ENCODE measurements at regions not wholly inside any gene's neighbourhood (a gene's known extent, or its start where the extent isn't known, plus 50 kb on each side); places are given as distances from the start of the nearest gene placed in this dataset.

DNA sequence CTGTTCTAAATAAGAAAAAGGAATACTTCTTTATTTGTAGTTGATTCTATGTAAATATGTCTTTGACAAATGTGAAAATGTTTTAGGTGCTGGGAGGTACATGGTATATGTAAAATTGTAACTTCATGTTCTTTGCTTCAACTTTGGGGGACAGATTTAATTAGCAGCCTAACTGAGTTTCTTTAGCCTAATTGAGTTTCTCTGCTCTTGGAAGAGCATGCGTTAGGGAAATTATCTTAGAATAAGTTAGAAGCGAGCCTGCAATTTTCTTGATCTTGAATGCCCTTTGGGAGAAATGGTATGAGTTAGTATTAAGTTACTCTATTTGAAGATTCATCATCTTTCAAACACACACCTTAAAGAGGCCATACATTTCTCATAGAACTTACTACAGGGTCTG is 194.3 kb downstream of the AEBP2 start:
- POLR2A ChIA-PET: no interaction called here
- Mint-ChIP-seq H3K9me3 (0 out of 2 replicates have a peak, but pooled peaks cover 5% of the 10 kb centered on the region), H3K27me3 (ENCODE audit: low read depth) (no peaks in the 10 kb centered on the region), H3K4me1 (peaks cover 12% of the 10 kb centered on the region), H3K4me3 (no peak overlapping the region), H3K36me3 (no peaks in the 10 kb centered on the region), H3K27ac (no peak overlapping the region)
- no peak for TF ChIP-seq ZNF138 (CRISPR knock-in tag; conservative IDR thresholded peaks at IDR 0.05)
- ATAC-seq (no peak), DNase-seq (ENCODE audit: low spot score) (no peak)
- CTCF ChIA-PET: no interaction called here

DNA sequence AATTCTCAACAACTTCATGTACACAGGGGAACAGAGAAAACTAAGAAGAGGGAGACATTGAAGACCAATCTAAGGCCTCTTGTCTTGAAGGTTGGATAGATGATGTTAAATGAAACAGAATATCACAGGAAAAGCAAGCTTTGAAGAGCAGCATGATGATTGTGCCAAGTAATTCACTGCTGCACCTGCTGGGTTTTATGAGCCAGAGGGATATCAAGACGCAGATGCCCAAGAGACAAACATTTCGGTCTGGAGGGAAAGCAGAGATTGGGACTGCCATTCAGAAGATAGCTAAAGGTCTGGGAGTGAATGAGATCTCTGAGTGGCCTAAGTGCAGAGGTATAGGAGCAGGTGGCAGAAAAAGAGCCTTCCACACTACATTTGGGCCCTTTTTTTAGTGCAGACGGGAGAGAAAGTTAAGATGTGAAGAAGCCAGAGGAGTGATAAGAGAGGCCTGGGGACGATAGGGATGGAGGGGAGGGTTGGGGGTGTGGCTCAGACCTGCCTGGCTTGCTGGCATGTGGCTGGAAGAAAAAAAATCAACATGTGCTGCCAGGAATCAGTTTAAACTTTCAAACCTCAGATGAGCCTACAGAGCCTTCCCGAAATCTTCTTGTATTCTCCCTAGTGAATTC is 200.6 kb downstream of the AEBP2 start:
- no peaks in the 10 kb centered on the region for H3K27me3 Mint-ChIP-seq (ENCODE audit: low read depth)
- DNase-seq (ENCODE audit: low spot score) (no peak), ATAC-seq (no peak)
- no peak overlapping the region for H3K27ac Mint-ChIP-seq
- CTCF ChIA-PET: no interaction called here
- no peak for TF ChIP-seq JUN (CRISPR knock-in tag; IDR thresholded peaks at IDR 0.05)
- no peak for TF ChIP-seq SOX15 (CRISPR knock-in tag; IDR thresholded peaks at IDR 0.05)
- TF ChIP-seq ZNF425 (CRISPR knock-in tag; conservative IDR thresholded peaks at IDR 0.05): no peak
- no peak for TF ChIP-seq SMAD4 (CRISPR knock-in tag; IDR thresholded peaks at IDR 0.05)
- no peak for TF ChIP-seq NFATC4 (CRISPR knock-in tag; IDR thresholded peaks at IDR 0.05)
- TF ChIP-seq CBFB (CRISPR knock-in tag; IDR thresholded peaks at IDR 0.05; ENCODE audit: low read depth): no peak
- TF ChIP-seq ZNF423 (CRISPR knock-in tag; IDR thresholded peaks at IDR 0.05): no peak
- POLR2A ChIA-PET: no interaction called here
- 0 out of 2 replicates have a peak, but pooled peaks cover 5% of the 10 kb centered on the region for H3K9me3 Mint-ChIP-seq
- H3K36me3 Mint-ChIP-seq: no peaks in the 10 kb centered on the region
- peaks cover 53% of the 10 kb centered on the region for H3K4me1 Mint-ChIP-seq
- H3K4me3 Mint-ChIP-seq: no peak overlapping the region

DNA sequence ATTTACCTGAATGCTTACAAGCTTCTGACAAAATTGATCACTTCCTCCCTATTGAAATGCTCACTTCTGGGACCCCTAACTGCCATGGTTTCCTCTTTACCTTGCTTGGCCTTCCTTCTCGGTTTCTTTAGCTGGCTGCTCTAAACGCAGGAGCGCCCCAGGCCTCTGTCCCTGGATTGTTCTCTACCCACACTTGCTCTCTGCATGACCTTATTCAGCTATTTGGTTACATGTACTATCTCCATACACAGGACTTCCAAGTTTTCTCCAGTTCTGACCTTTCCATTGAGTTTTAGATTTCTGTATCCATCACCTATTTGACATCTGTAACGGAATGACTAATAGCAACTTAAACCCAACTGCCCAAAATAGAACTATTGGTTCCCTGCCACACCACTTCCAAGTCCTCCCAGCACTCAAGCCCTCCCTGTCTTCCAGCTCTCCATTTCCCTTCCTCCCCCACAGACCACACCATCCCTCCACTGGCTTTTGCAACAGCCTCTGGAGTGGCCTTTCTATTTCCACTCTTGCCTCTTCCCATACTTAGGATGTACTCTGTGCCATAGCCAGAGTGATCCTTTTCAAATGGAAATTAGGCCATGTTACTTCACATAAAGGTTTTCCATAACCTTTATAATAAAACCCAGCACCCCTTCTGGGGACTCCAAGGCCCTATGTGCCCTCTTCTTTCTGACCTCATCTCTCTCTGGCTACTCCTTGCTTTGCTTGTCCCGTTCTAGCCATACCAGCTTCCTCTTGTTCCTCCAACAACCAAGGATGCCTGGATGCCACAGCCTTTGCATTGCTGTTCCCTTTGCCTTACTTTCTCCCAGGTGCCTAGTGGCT is 202.2 kb downstream of the AEBP2 start:
- ChIA-PET POLR2A (no interaction called here), CTCF (interaction anchor here (0.6 to 0.7 kb wide), 2 partner anchors 354 to 941 kb away, joined by 3 to 4 read pairs; no protein-coding TSS in a partner anchor)
- ATAC-seq: no peak
- peaks cover 12% of the 10 kb centered on the region for H3K9me3 Mint-ChIP-seq
- no peak for DNase-seq (ENCODE audit: low spot score)
- no peaks in the 10 kb centered on the region for H3K27me3 Mint-ChIP-seq (ENCODE audit: low read depth)
- H3K4me1 Mint-ChIP-seq: peaks cover 53% of the 10 kb centered on the region
- no peak overlapping the region for H3K27ac Mint-ChIP-seq
- peaks cover 11% of the 10 kb centered on the region for H3K36me3 Mint-ChIP-seq
- H3K4me3 Mint-ChIP-seq: no peak overlapping the region
- TF ChIP-seq SP1 (CRISPR knock-in tag; conservative IDR thresholded peaks at IDR 0.05): no peak
- TF ChIP-seq NR3C1 (CRISPR knock-in tag; conservative IDR thresholded peaks at IDR 0.05; ENCODE audit: low read depth): no peak
- TF ChIP-seq OVOL2 (CRISPR knock-in tag; IDR thresholded peaks at IDR 0.05; ENCODE audit: borderline replicate concordance): no peak
- TF ChIP-seq, protein P1, sequence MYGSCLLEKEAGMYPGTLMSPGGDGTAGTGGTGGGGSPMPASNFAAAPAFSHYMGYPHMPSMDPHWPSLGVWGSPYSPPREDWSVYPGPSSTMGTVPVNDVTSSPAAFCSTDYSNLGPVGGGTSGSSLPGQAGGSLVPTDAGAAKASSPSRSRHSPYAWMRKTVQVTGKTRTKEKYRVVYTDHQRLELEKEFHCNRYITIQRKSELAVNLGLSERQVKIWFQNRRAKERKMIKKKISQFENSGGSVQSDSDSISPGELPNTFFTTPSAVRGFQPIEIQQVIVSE (CRISPR knock-in tag; IDR thresholded peaks at IDR 0.05; ENCODE audit: borderline replicate concordance): no peak
- no peak for TF ChIP-seq EMX1 (CRISPR knock-in tag; IDR thresholded peaks at IDR 0.05)
- TF ChIP-seq, protein P2, sequence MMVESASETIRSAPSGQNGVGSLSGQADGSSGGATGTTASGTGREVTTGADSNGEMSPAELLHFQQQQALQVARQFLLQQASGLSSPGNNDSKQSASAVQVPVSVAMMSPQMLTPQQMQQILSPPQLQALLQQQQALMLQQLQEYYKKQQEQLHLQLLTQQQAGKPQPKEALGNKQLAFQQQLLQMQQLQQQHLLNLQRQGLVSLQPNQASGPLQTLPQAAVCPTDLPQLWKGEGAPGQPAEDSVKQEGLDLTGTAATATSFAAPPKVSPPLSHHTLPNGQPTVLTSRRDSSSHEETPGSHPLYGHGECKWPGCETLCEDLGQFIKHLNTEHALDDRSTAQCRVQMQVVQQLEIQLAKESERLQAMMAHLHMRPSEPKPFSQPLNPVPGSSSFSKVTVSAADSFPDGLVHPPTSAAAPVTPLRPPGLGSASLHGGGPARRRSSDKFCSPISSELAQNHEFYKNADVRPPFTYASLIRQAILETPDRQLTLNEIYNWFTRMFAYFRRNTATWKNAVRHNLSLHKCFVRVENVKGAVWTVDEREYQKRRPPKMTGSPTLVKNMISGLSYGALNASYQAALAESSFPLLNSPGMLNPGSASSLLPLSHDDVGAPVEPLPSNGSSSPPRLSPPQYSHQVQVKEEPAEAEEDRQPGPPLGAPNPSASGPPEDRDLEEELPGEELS (CRISPR knock-in tag; IDR thresholded peaks at IDR 0.05): no peak
- no peak for TF ChIP-seq HMGA2 (CRISPR knock-in tag; IDR thresholded peaks at IDR 0.05)
- no peak for TF ChIP-seq E2F4 (CRISPR knock-in tag; IDR thresholded peaks at IDR 0.05; ENCODE audit: borderline replicate concordance, low read depth)
- TF ChIP-seq PRRX2 (CRISPR knock-in tag; IDR thresholded peaks at IDR 0.05): no peak
